ENCODE measurements at regions not wholly inside any gene's neighbourhood (a gene's known extent, or its start where the extent isn't known, plus 50 kb on each side); places are given as distances from the start of the nearest gene placed in this dataset.
"Not testable (repeated sequence)": the region's sequence is repeated elsewhere in the genome, so short reads cannot be mapped to it uniquely, and the experiment has no call there.

DNA sequence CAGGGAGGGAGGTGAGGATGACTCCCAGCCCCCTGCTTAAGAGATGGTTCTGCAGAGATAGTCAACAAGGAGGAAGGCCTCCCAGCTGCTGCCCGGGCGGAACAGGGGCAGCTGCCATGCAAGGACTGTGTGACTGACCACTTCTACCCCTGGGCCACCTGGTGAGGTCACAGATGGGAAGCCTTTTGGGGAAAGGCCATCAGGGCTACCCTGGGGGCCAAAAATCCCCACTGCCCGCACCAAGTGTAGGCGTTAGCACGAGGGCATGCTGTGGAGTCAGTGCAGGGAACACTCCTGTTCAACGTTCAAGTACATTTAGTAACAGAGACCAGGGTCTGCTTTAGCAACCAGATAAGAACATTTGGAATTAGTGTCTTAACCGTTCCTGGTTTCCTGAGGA, 372.9 kb downstream of the BRD1 start:
- H3K27me3 ChIP-seq (ENCODE audit: control insufficient read depth, insufficient read depth, low read length) = no peaks in the 10 kb centered on the region; the same call in 1 of the 2 replicates
- no TSS peak for BruUV-seq (replicated peaks)
- intact Hi-C loops (cut with micrococcal nuclease; ENCODE audit: unreplicated experiment) (no loop called here), in situ Hi-C loops (cut with HindIII; ENCODE audit: low pct_unique_long_range_greater_than_20kb, low sequenced_read_pairs) (no loop called here)
- DNase-seq (ENCODE audit: low read depth, low spot score) = no peak
- ATAC-seq = no peak
- TF ChIP-seq, protein P1, sequence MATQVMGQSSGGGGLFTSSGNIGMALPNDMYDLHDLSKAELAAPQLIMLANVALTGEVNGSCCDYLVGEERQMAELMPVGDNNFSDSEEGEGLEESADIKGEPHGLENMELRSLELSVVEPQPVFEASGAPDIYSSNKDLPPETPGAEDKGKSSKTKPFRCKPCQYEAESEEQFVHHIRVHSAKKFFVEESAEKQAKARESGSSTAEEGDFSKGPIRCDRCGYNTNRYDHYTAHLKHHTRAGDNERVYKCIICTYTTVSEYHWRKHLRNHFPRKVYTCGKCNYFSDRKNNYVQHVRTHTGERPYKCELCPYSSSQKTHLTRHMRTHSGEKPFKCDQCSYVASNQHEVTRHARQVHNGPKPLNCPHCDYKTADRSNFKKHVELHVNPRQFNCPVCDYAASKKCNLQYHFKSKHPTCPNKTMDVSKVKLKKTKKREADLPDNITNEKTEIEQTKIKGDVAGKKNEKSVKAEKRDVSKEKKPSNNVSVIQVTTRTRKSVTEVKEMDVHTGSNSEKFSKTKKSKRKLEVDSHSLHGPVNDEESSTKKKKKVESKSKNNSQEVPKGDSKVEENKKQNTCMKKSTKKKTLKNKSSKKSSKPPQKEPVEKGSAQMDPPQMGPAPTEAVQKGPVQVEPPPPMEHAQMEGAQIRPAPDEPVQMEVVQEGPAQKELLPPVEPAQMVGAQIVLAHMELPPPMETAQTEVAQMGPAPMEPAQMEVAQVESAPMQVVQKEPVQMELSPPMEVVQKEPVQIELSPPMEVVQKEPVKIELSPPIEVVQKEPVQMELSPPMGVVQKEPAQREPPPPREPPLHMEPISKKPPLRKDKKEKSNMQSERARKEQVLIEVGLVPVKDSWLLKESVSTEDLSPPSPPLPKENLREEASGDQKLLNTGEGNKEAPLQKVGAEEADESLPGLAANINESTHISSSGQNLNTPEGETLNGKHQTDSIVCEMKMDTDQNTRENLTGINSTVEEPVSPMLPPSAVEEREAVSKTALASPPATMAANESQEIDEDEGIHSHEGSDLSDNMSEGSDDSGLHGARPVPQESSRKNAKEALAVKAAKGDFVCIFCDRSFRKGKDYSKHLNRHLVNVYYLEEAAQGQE (IDR thresholded peaks at IDR 0.05; ENCODE audit: insufficient read depth in 1 of 2, low read depth in 2 of 2, low read length in 1 of 2) = no peak
- no peak for TF ChIP-seq SIN3A (IDR thresholded peaks at IDR 0.05; ENCODE audit: borderline replicate concordance, insufficient read depth, low read depth, low read length)
- TF ChIP-seq CTCF (IDR thresholded peaks at IDR 0.05) = no peak
- no peak for TF ChIP-seq TCF7L2 (IDR thresholded peaks at IDR 0.05; ENCODE audit: low read depth, low read length)
- TF ChIP-seq POLR2AphosphoS5 (IDR thresholded peaks at IDR 0.05; ENCODE audit: low read depth, low read length) = no peak
- no peak overlapping the region for H3K4me3 ChIP-seq (ENCODE audit: low read depth in 2 of 2, low read length in 2 of 2)
- no peaks in the 10 kb centered on the region for H3K9me3 ChIP-seq (ENCODE audit: control insufficient read depth, insufficient read depth, low read depth, low read length)
- no peak overlapping the region for H3K27ac ChIP-seq (ENCODE audit: low read length)
- POLR2A ChIA-PET = no interaction called here
- CTCF ChIA-PET = no interaction called here
- H3K4me1 ChIP-seq (ENCODE audit: control insufficient read depth, insufficient read depth, low read length) = no peaks in the 10 kb centered on the region
- no peaks in the 10 kb centered on the region for H3K36me3 ChIP-seq (ENCODE audit: control insufficient read depth, insufficient read depth, low read length)

GRCh38 chr22:49453771-49454170, 373.9 kb downstream of the BRD1 start:
- in situ Hi-C loops (cut with HindIII; ENCODE audit: low pct_unique_long_range_greater_than_20kb, low sequenced_read_pairs) = no loop called here
- H3K27me3 ChIP-seq (ENCODE audit: control insufficient read depth, insufficient read depth, low read length) = no peaks in the 10 kb centered on the region; the same call in 1 of the 2 replicates
- CTCF ChIA-PET = no interaction called here

GRCh38 chr22:49453019-49453418, 374.7 kb downstream of the BRD1 start:
- CTCF ChIA-PET; BruUV-seq (replicated peaks): not testable (repeated sequence)

More at GRCh38 chr22:49453771-49454170, 373.9 kb downstream of the BRD1 start:
- BruUV-seq (replicated peaks) = no TSS peak
- POLR2A ChIA-PET = no interaction called here
- no peak overlapping the region for H3K4me3 ChIP-seq (ENCODE audit: low read depth in 2 of 2, low read length in 2 of 2)
- H3K4me1 ChIP-seq (ENCODE audit: control insufficient read depth, insufficient read depth, low read length) = no peaks in the 10 kb centered on the region
- H3K36me3 ChIP-seq (ENCODE audit: control insufficient read depth, insufficient read depth, low read length) = no peaks in the 10 kb centered on the region
- no peak for TF ChIP-seq SIN3A (IDR thresholded peaks at IDR 0.05; ENCODE audit: borderline replicate concordance, insufficient read depth, low read depth, low read length)
- TF ChIP-seq POLR2AphosphoS5 (IDR thresholded peaks at IDR 0.05; ENCODE audit: low read depth, low read length) = no peak
- H3K27ac ChIP-seq (ENCODE audit: low read length) = no peak overlapping the region
- no peaks in the 10 kb centered on the region for H3K9me3 ChIP-seq (ENCODE audit: control insufficient read depth, insufficient read depth, low read depth, low read length)
- DNase-seq (ENCODE audit: low read depth, low spot score) (no peak), ATAC-seq (no peak)
- intact Hi-C loops (cut with micrococcal nuclease; ENCODE audit: unreplicated experiment) = no loop called here

More at GRCh38 chr22:49453019-49453418, 374.7 kb downstream of the BRD1 start:
- H3K4me1 ChIP-seq (ENCODE audit: control insufficient read depth, insufficient read depth, low read length); DNase-seq (ENCODE audit: low read depth, low spot score); H3K27ac ChIP-seq (ENCODE audit: low read length); H3K27me3 ChIP-seq (ENCODE audit: control insufficient read depth, insufficient read depth, low read length); in situ Hi-C loops (cut with HindIII; ENCODE audit: low pct_unique_long_range_greater_than_20kb, low sequenced_read_pairs); H3K4me3 ChIP-seq (ENCODE audit: low read depth in 2 of 2, low read length in 2 of 2); H3K36me3 ChIP-seq (ENCODE audit: control insufficient read depth, insufficient read depth, low read length); intact Hi-C loops (cut with micrococcal nuclease; ENCODE audit: unreplicated experiment); H3K9me3 ChIP-seq (ENCODE audit: control insufficient read depth, insufficient read depth, low read depth, low read length); ATAC-seq: not testable (repeated sequence)
- POLR2A ChIA-PET = interaction anchor here (0.8 kb wide), 1 partner anchor 556 kb away, joined by 7 read pairs; no protein-coding TSS in a partner anchor

All from Panc1 (cell line).